NCI-H1694 (cell line): ENCODE measurements at regions not wholly inside any gene's neighbourhood (a gene's known extent, or its start where the extent isn't known, plus 50 kb on each side); places are given as distances from the start of the nearest gene placed in this dataset.
"Not testable (repeated sequence)": the region's sequence is repeated elsewhere in the genome, so short reads cannot be mapped to it uniquely, and the experiment has no call there.

ENCODE experiments used
- DNase-seq: peaks from one replicate; lab custom pipeline; 2025; lab: John Stamatoyannopoulos, UW

DNA sequence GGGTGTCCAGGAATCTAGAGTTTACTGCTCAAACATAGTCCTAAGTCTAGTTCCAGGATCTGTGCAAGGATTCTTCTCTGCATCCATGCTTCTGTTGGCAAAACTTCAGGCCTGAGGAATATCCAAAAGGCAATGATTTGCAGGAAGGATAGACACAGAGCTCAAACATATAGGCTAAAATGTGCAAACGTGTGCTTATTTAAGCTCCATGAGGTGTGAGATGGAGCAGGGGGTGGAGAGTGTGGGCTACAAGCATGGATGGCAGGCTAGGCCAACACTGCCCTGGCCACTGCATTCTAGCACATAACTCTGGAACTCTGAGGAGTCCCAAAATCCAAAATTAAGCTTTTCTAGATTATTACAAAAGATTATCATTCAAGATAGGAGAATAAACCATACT is 301.1 kb downstream of the PAX3 start:
- no peak for DNase-seq

DNA sequence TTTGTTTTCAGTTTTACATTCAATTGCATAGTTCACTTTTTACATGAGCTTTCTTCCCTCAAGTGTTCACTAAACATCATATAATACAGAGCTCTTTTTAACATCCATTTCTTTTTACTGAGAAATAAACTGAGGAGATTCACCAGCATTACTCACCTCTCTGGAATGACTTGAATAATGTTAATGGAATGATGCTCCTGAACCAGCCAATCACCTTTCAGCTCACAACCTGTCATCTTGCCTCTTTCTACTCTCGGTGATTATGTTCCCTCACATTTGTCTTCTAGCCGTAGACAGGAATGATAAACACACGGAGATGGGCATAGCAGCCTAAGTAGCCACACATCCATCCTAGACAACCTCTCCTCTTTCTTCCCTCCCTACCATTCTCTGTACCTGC is 301.7 kb downstream of the PAX3 start:
- DNase-seq, result no peak

DNA sequence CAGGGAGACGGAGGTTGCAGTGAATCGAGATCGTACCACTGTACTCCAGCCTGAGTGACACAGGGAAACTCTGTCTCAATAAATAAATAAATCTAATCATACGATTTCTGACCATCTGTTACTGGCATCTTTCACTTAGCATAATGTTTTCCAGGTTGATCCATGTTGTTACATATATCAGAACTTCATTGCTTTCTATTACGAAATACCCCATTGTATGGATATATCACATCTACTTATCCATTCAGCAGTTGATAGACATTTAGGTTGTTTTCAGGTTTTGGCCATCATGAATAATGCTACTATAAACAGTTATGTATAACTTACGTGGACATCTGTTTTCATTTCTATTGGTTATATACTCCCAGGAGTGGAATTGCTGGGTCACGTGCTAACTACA is 303.9 kb downstream of the PAX3 start:
- DNase-seq, result no peak

DNA sequence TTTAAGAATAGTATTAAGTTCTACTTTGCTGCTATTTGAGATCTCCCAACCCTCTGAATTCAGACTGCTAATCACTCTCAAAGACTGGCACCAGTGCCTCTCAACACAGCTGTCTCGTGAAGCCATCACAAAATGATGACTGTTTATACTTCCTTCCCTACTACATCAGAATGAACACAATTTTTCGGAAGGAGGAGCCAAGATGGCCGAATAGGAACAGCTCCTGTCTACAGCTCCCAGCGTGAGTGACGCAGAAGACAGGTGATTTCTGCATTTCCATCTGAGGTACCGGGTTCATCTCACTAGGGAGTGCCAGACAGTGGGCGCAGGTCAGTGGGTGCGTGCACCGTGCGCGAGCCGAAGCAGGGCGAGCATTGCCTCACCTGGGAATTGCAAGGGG is 314.4 kb downstream of the PAX3 start:
- not testable (repeated sequence) for DNase-seq

DNA sequence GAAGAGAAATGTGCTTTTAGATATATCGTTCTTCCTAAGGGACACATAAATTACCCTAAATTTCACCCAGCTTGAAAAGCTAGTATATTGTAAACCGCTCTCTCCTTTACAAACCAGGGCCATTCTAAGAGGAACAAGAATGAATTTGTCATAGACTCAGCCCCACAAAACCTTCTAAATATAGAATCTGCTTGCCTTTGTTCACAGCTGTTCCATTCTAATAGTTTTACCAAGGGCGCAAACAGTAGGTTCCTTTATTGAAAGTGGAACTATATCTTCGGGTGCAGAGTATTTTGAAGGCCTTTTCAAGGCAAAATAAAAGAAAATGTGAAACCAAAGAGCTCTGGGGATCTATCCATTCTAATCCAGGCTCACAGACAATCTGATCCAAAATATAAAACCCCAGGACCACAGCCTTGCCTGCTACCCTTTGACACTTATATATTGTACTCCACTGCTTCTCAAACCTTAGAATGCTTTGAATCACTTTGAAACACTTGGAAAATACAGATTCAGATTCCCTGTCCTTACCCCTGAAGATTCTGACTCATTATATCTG is 316.8 kb downstream of the PAX3 start:
- DNase-seq, result no peak

DNA sequence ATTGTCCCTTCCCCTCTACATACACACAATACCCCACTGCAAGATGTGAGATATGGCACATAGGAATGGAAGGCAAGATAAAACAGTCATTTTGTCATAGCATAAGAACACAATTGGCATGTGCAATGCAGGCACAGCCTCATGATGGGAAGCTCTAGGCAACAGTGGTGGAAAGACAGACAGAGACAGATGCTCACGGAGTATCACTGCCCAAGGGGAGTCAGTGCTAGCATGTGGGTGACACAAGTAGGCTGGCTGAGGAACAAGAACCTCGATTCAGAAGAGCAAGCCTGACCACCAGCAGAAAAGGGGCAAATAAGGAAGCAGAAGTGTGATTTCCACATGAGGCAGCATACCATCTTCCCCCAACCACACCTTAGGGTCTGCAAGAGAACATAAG is 323.6 kb downstream of the PAX3 start:
- no peak for DNase-seq

DNA sequence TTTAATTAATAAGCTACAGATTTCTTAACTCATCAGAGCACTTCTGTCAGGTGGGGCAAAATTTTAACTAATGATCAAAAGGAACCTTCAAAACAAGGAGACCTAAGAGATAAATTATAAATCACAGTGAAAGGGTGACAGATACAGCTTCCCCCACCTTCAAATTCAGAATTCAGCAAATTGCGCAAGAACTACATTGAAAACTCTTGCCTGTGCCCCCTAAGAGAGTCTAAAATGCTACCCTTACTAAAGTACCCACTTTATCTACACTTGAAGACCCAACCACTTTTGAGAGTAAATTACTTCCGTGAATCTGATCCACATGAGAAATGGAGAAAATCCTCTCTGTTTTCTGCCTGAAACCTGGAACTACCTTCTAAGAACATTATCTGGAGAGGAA is 324.9 kb downstream of the PAX3 start:
- no peak for DNase-seq

DNA sequence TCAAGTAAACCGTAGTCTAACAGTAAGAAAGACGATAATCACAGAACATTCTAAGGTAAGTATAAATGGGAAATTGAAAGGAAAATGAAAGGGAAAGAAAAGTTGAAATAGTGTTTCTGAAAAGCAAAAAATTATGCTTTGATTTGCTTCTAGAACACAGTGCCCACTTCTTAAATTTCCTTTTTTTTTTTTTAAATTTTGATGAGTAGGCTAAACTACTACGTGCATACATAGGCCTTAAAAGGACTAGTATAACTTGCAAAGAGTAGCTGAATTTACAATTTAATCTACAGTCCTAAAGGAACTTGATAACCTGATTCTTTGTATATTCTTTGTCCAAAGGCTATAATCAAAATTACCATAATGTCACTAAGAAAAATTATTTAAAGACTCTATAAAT is 325.3 kb downstream of the PAX3 start:
- no peak for DNase-seq

DNA sequence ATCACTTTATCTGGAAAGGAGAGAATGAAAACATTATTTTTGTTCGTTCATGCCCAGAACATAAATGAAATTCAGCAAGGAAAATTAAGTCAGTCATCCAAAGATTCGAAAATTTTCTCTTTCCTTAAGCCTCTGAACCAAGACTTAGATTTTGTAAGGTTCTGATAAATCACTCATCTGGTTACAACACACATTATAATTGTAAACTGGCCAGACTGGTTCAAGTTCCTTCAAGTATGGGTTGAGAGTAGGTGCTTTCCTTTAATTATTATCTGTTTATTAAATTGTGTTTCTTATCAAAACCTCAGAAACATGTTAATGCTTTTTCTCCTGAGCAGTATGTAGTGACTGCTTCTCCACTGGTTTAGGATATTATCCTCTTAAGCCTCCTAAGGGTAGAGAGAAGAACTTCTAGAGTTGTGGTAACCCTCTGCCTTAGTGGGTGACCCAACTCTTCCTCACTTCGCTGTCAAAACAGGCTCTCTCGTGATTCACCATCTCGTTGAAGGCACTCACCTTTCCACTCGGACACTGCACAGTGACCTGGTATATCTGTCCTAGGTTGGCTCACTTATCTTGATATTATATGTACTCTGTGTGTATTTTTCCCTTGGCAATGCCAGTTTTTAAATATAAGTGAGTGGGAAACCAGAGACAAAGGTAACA is 325.9 kb downstream of the PAX3 start:
- DNase-seq, result no peak

DNA sequence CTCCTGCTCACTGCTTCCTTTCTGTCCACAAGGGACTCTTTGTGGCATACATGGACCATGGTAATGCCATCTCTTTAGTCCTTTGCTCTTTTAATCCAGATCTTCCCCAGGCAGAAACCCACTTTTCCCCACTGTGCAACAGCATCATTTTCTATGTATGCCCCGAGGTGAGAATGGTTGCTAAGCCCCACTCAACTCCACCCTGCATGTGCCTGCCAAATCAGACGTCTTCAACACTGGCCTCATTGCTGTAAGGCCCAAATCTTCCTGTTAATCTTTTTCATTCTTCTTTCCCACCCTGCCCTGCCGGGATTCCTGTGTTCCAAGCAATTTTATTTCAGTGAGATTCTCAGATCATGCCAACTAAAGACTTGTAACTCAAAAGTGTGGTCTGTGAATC is 328.4 kb downstream of the PAX3 start:
- no peak for DNase-seq

DNA sequence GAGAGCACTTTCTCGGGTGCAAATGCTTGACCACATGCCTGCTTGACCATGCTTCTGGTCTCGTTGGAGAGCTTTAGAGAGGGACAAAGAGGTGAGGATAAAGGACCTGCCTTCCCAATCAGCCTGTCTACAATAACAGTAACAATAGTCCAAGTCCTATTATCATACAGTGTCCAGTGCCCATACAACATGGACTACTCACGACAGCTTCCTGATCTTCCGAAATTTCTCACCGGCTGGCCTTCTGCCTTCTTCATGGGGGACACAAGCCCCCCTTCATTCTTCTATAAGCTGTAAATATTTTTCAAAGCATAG is 329.0 kb downstream of the PAX3 start:
- DNase-seq, result no peak

DNA sequence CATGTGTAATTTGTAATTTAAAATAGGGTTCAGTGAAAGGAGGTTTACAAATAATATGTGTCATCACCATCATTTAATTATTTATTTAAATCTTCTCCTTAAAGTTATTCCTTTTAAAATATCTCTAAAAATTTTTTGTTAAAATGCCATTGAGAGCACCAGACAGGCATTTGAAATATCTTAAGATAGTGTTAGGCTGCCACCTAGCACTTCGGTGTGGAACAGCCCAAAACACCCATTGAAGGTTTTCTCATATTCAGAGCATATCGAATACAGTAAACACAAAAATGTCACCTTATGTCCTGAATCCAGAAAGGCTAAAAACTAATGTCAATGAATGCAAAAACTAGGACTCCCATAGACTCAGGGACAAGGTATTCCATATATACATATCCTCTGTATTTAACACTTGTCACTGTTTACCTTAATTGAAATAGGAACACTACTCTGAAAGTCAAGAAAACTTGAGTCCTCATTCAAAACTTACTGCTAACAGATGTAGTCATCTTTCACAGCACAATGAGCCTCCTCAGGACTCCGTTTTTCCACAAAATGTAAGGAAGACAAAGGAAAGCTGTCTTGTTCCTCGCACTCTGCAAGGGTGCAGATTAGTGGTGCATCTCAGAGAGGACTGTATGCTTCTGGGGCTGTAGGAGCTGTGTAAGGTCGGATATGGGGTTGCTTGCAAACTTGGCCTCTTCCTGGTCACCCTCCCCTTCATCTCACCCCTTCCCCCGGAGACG is 329.5 kb downstream of the PAX3 start:
- DNase-seq, result peak; percentile 55

DNA sequence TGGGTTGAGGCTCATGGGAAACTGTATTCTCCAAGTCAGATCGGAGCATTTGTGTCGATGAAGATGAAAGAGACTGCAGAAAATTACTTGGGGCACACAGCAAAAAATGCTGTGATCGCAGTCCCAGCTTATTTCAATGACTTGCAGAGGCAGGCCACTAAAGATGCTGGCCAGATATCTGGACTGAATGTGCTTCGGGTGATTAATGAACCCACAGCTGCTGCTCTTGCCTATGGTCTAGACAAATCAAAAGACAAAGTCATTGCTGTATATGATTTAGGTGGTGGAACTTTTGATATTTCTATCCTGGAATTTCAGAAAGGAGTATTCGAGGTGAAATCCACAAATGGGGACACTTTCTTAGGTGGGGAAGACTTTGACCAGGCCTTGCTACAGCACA is 336.6 kb downstream of the PAX3 start:
- no peak for DNase-seq

DNA sequence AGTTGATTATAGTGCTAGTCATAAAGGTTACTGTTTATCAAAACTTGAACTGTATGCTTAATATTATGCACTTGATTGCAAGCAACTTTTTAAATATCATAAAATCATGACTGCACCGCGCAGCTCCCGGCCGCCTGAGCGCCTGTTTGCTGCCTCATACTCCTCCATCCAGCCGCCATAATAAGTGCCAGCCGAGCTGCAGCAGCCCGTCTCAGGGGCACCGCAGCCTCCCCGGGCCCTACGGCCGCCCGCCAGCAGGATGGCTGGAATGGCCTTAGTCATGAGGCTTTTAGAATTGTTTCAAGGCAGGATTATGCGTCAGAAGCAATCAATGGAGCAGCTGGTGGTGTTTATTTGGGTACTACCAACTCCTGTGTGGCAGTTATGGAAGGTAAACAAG is 337.2 kb downstream of the PAX3 start:
- no peak for DNase-seq

DNA sequence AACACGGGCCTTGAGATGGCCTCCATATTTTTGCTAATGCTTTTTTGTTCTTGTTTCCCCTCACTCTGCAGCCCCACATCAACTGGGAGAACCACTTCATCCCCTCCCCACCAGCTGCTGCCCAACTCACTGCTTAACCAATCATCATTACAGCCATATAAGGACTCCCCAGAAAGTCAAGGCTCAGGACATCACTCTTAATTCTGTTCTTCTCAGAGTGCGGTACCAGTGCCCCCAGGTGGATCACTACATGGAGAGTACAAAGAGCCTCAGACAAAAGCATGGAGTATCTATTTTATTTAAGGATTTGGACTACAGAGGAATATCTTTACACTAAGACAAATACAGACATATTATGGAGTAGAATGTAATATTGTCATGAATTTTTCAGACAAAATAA is 340.6 kb downstream of the PAX3 start:
- no peak for DNase-seq

DNA sequence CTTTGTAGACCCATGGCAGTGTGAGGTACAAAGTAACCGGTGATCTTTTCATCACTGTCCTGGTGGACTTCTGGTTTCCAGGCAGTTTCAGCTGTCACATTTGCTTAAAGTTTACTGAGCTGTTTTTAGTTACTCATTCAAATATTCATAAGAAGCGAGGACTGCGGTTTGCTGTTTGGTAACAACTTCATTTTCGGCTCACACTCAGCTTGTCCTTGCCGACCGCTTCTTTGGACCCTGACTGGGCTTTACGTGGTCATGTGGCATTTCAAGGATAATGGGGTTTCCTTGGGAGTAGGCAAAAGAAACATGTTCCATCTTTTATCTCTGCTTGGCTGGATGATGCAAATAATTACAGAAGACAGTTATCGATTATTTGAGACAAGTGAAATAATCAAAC is 350.7 kb downstream of the PAX3 start:
- no peak for DNase-seq

DNA sequence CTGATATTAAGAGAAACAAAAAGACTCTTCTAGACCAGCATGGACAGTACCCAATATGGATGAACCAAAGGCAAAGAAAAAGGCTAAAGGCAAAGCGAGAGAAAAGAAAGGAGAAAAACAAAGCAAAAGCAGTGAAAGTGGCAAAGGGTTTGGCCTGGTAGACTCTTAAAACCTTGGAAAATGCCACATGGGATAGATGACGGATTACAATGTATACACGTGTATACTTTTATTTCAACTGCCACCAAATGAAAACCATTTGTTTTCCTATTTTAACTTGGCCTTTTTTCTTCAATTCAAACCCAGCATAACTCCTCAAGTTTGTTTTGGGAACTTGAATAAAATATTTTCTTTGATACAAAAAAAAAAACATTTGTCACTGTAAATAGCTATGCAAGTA is 354.3 kb downstream of the PAX3 start:
- not testable (repeated sequence) for DNase-seq

DNA sequence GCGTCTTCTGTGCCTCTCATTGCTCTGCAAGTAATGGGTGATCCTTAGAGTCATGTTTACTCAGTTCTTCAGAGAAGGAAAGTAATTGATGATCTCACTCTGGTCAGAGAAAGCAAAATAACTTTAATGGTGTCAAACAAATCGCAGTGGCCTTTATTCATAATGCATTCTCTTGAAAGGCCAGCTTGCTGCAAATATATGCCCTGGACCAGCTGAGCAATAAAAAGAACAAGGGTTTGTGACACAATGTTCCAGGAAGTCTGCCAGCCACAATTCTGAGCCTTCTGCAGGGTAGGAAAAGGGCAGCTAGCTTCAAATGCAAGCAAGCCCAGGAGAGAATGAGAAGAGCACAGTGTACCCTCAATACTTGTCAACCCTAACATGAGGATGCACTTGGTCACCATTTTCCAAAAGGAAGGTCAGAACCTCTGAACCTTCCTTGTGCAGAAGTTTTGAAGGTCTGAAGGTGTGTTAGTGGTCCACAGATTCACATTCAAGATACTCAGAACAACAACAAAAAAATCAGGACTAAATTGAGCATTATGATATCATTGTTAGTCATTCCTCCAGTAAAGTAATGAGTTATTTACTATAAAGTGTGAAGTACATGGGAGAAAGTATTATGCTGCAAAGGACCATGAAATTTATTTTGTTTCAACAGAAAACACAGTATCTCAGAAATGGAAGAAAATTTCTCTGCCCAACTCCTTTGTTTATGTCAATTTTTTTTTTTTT is 355.6 kb downstream of the PAX3 start:
- DNase-seq, result no peak

DNA sequence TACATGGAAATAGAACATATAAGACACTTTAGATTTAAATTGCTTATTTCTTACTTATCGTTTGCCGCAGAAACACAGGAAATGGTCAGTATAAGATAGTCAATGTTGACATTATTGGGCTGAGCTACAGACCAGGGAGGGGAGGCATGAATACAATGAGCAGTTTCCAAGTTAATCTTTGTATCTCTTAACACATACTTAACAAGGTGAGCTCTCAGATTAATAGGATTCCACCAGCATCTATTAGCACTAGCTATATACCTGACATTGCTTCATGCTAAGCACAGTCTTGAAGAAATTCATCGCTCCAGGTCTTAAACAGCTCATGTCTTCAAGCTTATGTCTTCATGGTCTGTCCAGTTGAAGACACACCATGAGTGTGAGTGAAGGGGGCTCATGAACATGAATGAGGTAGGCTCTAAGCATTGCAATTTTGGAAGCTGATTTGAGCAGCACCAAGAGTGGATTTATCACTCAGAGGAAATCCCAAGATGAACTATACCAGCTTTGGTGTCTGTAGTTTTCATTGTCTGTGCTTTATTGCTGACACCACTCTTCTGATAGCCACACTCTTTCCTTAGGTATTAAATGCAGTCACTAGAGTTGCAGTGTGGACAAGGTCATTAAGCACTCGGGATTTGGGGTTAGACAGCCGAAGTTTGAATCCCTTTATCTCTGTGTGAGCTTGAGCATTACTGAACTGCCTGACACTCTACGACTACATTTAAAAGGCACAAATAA is 359.3 kb upstream of the EPHA4 start:
- DNase-seq, result no peak

DNA sequence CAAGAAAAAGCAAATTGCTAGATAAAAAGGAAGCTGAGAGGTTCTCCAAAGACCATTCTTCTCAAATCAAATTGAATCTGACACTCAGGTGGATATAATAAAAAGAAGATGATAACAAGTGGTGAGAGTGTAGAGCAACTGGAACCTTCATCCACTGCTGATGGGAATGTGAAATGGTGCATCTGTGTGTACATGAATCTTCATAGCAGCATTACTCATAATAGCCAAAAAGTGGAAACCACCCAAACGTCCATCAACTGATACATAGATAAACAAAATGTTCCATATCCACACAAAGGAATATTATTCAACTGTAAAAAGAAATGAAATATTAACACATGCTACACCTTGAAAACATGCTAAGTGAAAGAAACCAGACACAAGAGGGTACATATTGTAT is 357.2 kb upstream of the EPHA4 start:
- no peak for DNase-seq

DNA sequence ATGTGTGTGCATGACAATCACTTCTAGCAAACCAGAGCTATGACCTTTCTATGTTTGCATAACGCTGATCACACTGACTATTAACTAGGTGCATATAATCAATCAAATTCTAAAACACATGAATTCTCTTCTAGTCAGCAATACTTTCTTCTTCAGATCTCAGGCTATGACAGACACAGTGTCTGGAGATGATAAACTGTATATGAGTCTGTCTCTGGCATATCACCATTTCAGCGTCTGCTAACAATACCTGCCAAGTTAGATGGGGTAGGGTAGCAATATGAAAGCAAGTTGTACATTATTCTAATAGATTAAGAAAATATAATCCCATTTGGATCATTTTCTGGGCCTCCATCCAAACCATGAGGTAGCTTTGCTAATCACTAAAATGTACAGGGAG is 354.2 kb upstream of the EPHA4 start:
- DNase-seq, result no peak

DNA sequence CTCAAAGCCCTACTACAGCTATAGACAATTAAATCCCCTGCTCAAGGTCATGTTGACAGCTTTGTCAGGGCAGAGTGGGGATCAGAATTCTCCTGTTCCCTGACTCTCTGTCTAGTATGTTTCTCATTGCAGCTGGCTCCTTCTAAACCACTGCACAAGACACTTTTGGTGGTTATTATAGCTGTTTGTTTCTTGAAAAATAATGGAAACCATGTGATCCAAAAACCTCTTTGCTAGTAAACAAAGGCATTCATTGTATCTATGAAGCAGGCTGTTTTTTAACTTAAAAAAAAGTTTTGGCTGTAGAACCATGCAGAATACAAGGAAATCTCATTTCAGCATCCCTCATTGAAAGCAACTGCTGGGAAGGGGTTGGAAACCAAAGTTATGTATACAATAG is 352.5 kb upstream of the EPHA4 start:
- no peak for DNase-seq

DNA sequence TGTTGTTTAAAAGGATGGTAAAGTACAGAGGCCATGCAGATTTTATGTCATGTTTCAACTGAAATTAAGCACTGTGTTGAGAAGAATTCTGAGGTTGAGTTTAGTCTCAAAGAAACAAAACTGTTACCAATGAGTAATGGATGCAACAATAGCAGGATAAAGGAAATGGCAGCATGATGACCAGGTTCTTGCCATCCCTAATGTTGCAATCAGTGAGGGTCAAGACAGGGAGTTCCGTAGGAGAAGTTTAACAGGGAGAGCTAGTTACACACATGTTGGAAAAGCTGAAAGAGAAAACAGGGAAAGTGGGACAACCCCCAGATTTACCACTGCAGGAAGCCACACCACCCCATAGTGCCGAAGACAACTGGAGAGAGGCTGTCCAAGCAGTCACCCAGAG is 343.8 kb upstream of the EPHA4 start:
- DNase-seq, result no peak
